H1 (cell line): ENCODE measurements at regions not wholly inside any gene's neighbourhood (a gene's known extent, or its start where the extent isn't known, plus 50 kb on each side); places are given as distances from the start of the nearest gene placed in this dataset.

Source experiments
- CTCF ChIA-PET: fragments of 300-600 bp; sonication (Branson Sonifier 250); formaldehyde crosslinking; loops from one replicate; lab custom pipeline; 2021; ENCODE audit not compliant: partially characterized antibody; lab: Charles Lee
- POLR2A ChIA-PET: fragments of 300-600 bp; sonication (Branson Sonifier 250); formaldehyde crosslinking; loops from one replicate; lab custom pipeline; 2021; ENCODE audit warnings: inconsistent platforms; ENCODE audit not compliant: partially characterized antibody; lab: Charles Lee
- DNase-seq, 2 experiments: peaks; one replicate each; pipeline versions ENCODE4 v3.0.0 to v3.0.0-alpha.2; 2010 to 2022; ENCODE audit warnings: low spot score in 2 of 2, low read depth in 1 of 2, mixed read lengths in 1 of 2
- FAIRE-seq: peaks from 2 replicates; lab custom pipeline; 2011; peaks lifted over from hg19 to GRCh38; lab: Jason Lieb, UNC
- H2AFZ ChIP-seq: 2 replicates; pipeline ENCODE4 v1.8.1; 2012; ENCODE audit warnings: low read length, inconsistent platforms
- H2AK5ac ChIP-seq: 2 replicates; pipeline ENCODE4 v1.6.1; 2013; ENCODE audit warnings: low read depth, low read length
- H2BK120ac ChIP-seq: replicated peaks from 2 replicates; pipeline ENCODE3; 2013; ENCODE audit warnings: low read depth, low read length, inconsistent platforms
- H2BK12ac ChIP-seq: 2 replicates; pipeline ENCODE4 v1.6.1; 2013; ENCODE audit warnings: low read depth, low read length
- H2BK15ac ChIP-seq: 2 replicates; pipeline ENCODE4 v1.6.1; 2013; ENCODE audit warnings: low read length
- H2BK20ac ChIP-seq: 2 replicates; pipeline ENCODE4 v1.6.1; 2013; ENCODE audit warnings: low read length
- H2BK5ac ChIP-seq: 2 replicates; pipeline ENCODE4 v1.6.1; 2013; ENCODE audit warnings: low read depth, low read length
- H3K14ac ChIP-seq: 2 replicates; pipeline ENCODE4 v1.6.1; 2013; ENCODE audit warnings: inconsistent platforms; ENCODE audit not compliant: insufficient read length
- H3K18ac ChIP-seq: 2 replicates; pipeline ENCODE4 v1.6.1; 2013; ENCODE audit warnings: low read length; ENCODE audit errors: extremely low read depth
- H3K23ac ChIP-seq: 2 replicates; pipeline ENCODE4 v1.6.1; 2013; ENCODE audit warnings: inconsistent platforms; ENCODE audit not compliant: insufficient read length
- H3K23me2 ChIP-seq: 2 replicates; pipeline ENCODE4 v1.6.1; 2013; ENCODE audit warnings: low read depth, low read length
- H3K27ac ChIP-seq: 2 replicates; pipeline ENCODE4 v1.6.1; 2011; ENCODE audit warnings: low read depth, low read length, inconsistent platforms
- H3K27me3 ChIP-seq, 4 experiments: replicated peaks in 1 of 4; 1 replicate in 1 of 4; 2 replicates in 3 of 4; pipeline versions ENCODE4 v1.6.1 to v1.8.1; 2011 to 2013; ENCODE audit warnings: low read length in 3 of 4, mild to moderate bottlenecking in 3 of 4, inconsistent platforms in 2 of 4, mixed read lengths in 2 of 4, moderate library complexity in 1 of 4; ENCODE audit not compliant: control insufficient read depth in 3 of 4, insufficient read depth in 3 of 4; ENCODE audit errors: extremely low read depth in 1 of 4
- H3K36me3 ChIP-seq, 4 experiments: 2 replicates each; pipeline versions ENCODE4 v1.6.1 to v1.8.1; 2011 to 2013; ENCODE audit warnings: mild to moderate bottlenecking in 4 of 4, low read length in 3 of 4, moderate library complexity in 2 of 4, control low read depth in 1 of 4, inconsistent platforms in 1 of 4; ENCODE audit not compliant: insufficient read depth in 4 of 4, control insufficient read depth in 2 of 4
- H3K4ac ChIP-seq: replicated peaks from 2 replicates; pipeline ENCODE3; 2013; ENCODE audit warnings: low read length, low read depth, mixed read lengths, inconsistent platforms; ENCODE audit not compliant: insufficient read length
- H3K4me1 ChIP-seq, 4 experiments: replicated peaks in 1 of 4; 1 replicate in 1 of 4; 2 replicates in 3 of 4; pipeline versions ENCODE4 v1.6.1 to v1.8.1; 2011 to 2013; ENCODE audit warnings: low read length in 3 of 4, inconsistent platforms in 2 of 4, mixed read lengths in 1 of 4; ENCODE audit not compliant: insufficient read depth in 4 of 4, control insufficient read depth in 3 of 4
- H3K4me2 ChIP-seq, 2 experiments: 2 replicates each; pipeline versions ENCODE4 v1.6.1 to v1.8.1; 2011 to 2013; ENCODE audit warnings: low read depth in 2 of 2, low read length in 2 of 2, control low read depth in 1 of 2, inconsistent platforms in 1 of 2, mild to moderate bottlenecking in 1 of 2; ENCODE audit not compliant: insufficient read depth in 1 of 2
- H3K4me3 ChIP-seq, 4 experiments: fragments of 200-600, 300-600 bp in 1 of 4; sonication (generic), shearing (Covaris generic), sonication (Bioruptor Twin) in 1 of 4; 2 replicates each; pipeline versions ENCODE4 v1.5.1 to v1.8.1; 2011 to 2016; ENCODE audit warnings: low read length in 4 of 4, low read depth in 3 of 4, control low read depth in 2 of 4, inconsistent platforms in 2 of 4, mild to moderate bottlenecking in 2 of 4, mixed read lengths in 1 of 4, moderate library complexity in 1 of 4; ENCODE audit not compliant: insufficient read depth in 2 of 4; ENCODE audit errors: extremely low read depth in 1 of 4
- H3K56ac ChIP-seq: replicated peaks from 2 replicates; pipeline ENCODE3; 2013; ENCODE audit warnings: low read depth, mild to moderate bottlenecking, mixed read lengths, low read length, inconsistent platforms; ENCODE audit not compliant: insufficient read length
- H3K79me1 ChIP-seq: 2 replicates; pipeline ENCODE4 v1.6.1; 2013; ENCODE audit warnings: low read depth, low read length, control low read depth
- H3K79me2 ChIP-seq, 2 experiments: 2 replicates each; pipeline versions ENCODE4 v1.6.1 to v1.8.1; 2012 to 2013; ENCODE audit warnings: low read length in 2 of 2, mild to moderate bottlenecking in 2 of 2, inconsistent platforms in 1 of 2; ENCODE audit not compliant: insufficient read depth in 2 of 2, control insufficient read depth in 1 of 2
- H3K9ac ChIP-seq, 4 experiments: replicated peaks in 1 of 4; 1 replicate in 1 of 4; 2 replicates in 3 of 4; pipeline versions ENCODE4 v1.6.1 to v1.8.1; 2011 to 2013; ENCODE audit warnings: low read depth in 3 of 4, low read length in 3 of 4, control low read depth in 2 of 4, mild to moderate bottlenecking in 2 of 4, moderate library complexity in 2 of 4, inconsistent platforms in 1 of 4; ENCODE audit errors: extremely low read depth in 1 of 4
- H3K9me3 ChIP-seq, 2 experiments: 2 replicates each; pipeline versions ENCODE4 v1.6.1 to v1.8.1; 2012 to 2013; ENCODE audit warnings: mild to moderate bottlenecking in 2 of 2, moderate library complexity in 2 of 2, control low read depth in 1 of 2, inconsistent platforms in 1 of 2, low read depth in 1 of 2, low read length in 1 of 2, mixed read lengths in 1 of 2; ENCODE audit not compliant: insufficient read depth in 2 of 2
- H4K20me1 ChIP-seq, 2 experiments: replicated peaks in 1 of 2; 2 replicates each; pipeline versions ENCODE3 to v1.8.1; 2011 to 2013; ENCODE audit warnings: inconsistent platforms in 2 of 2, low read length in 2 of 2, mild to moderate bottlenecking in 1 of 2; ENCODE audit not compliant: insufficient read depth in 2 of 2, control insufficient read depth in 1 of 2
- H4K5ac ChIP-seq: 2 replicates; pipeline ENCODE4 v1.6.1; 2013; ENCODE audit warnings: low read length, low read depth, mixed read lengths, inconsistent platforms; ENCODE audit not compliant: insufficient read length
- H4K8ac ChIP-seq: 2 replicates; pipeline ENCODE4 v1.8.0; 2013; ENCODE audit warnings: mild to moderate bottlenecking, moderate library complexity, low read length, inconsistent platforms; ENCODE audit not compliant: insufficient read depth; ENCODE audit errors: extremely low read depth
- H4K91ac ChIP-seq: replicated peaks from 2 replicates; pipeline ENCODE3; 2013; ENCODE audit warnings: low read length, mixed read lengths, inconsistent platforms; ENCODE audit not compliant: insufficient read length
- CBX5 ChIP-seq: fragments of 300-800, 300-1000 bp; sonication (generic); IDR thresholded peaks from 2 replicates; pipeline ENCODE4 v1.7.1; 2016; ENCODE audit warnings: antibody characterized with exemption, low read length, low read depth
- KDM5A ChIP-seq: fragments of 200-600 bp; IDR thresholded peaks from 2 replicates; pipeline ENCODE4 v1.7.1; 2012; ENCODE audit warnings: mild to moderate bottlenecking, low read length, inconsistent platforms, mixed read lengths
- POU5F1 ChIP-seq: IDR thresholded peaks from 2 replicates; pipeline ENCODE4 v1.6.1; 2011; ENCODE audit warnings: low read depth, mild to moderate bottlenecking, low read length, moderate library complexity
- WGBS, 2 experiments: shearing (Covaris generic) in 1 of 2; methylation state at CpG; one replicate each; pipeline versions ENCODE4 v1.1.6 to v1.1.7; 2013 to 2015; ENCODE audit warnings: low lambda C conversion rate in 2 of 2, mixed read lengths in 2 of 2, inconsistent platforms in 1 of 2, low coverage in 1 of 2, missing lambda C conversion rate in 1 of 2; ENCODE audit not compliant: insufficient replicate concordance in 2 of 2, insufficient coverage in 1 of 2, insufficient read length in 1 of 2; ENCODE audit errors: extremely low coverage in 1 of 2, missing lambda C conversion rate in 1 of 2; 5-methylcytosine and 5-hydroxymethylcytosine counted together
- TF ChIP-seq, protein P1 (sequence below): IDR thresholded peaks from 2 replicates; pipeline ENCODE4 v1.6.1; 2012; ENCODE audit warnings: inconsistent platforms

DNA sequence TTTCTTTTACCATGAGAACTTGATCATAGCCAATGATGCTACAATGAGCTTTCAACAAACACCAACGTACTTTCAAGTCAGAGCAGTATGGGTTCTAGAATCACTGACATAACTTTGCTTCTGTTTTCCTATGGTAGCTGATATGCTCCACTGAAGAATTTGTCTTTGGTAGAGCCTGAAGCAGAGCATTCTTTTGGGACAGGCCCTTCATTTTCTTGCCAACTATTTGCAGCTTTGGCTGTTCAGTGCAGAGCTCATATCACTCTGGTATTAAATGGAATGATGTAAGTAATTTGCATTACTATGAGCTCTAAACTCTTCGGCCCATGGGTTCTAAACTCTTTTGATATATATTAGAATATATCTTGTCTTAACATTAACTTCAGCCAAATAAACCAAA is 51.8 kb upstream of the APC start:
- Histone ChIP-seq H3K27me3 (peaks cover 0 to 1% (median 0%) of the 10 kb centered on the region in 4 experiments; a peak in 2 of 7 replicates), H2BK120ac (no peak overlapping the region), H3K9ac (no peak overlapping the region), H4K20me1 (no peaks in the 10 kb centered on the region), H2BK15ac (no peak overlapping the region), H3K27ac (no peak overlapping the region), H3K4ac (no peak overlapping the region), H2AK5ac (no peak overlapping the region), H3K4me3 (no peak overlapping the region), H4K5ac (no peak overlapping the region), H3K56ac (no peak overlapping the region), H4K91ac (no peak overlapping the region), H2BK5ac (no peak overlapping the region), H3K4me2 (no peak overlapping the region), H2BK12ac (no peak overlapping the region), H2BK20ac (no peak overlapping the region), H3K18ac (no peak overlapping the region), H2AFZ (no peak overlapping the region; the same call in 1 of the 2 replicates), H3K79me2 (no peaks in the 10 kb centered on the region), H3K79me1 (no peaks in the 10 kb centered on the region), H3K4me1 (peaks cover 0 to 1% (median 0%) of the 10 kb centered on the region in 4 experiments; a peak in 2 of 7 replicates), H3K36me3 (no peaks in the 10 kb centered on the region), H3K23ac (no peak overlapping the region), H3K23me2 (no peaks in the 10 kb centered on the region), H4K8ac (no peak overlapping the region), H3K14ac (no peak overlapping the region), H3K9me3 (no peaks in the 10 kb centered on the region)
- POLR2A ChIA-PET = no interaction called here
- CTCF ChIA-PET = interaction anchor here (0.6 to 2.8 kb wide), 2 partner anchors 19 to 72 kb away, joined by 3 to 14 read pairs; no protein-coding TSS in a partner anchor
- WGBS, 2 experiments = 82% methylated on average over 2 of the region's 2 CpGs; no CpG with 5 or more reads in 1 of the 2 experiments
- no peak for FAIRE-seq
- DNase-seq = no peak
- TF ChIP-seq CBX5 (no peak), POU5F1 (no peak), KDM5A (no peak)
- TF ChIP-seq, protein P1, sequence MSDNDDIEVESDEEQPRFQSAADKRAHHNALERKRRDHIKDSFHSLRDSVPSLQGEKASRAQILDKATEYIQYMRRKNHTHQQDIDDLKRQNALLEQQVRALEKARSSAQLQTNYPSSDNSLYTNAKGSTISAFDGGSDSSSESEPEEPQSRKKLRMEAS = no peak
